ENCODE measurements at regions not wholly inside any gene's neighbourhood (a gene's known extent, or its start where the extent isn't known, plus 50 kb on each side); places are given as distances from the start of the nearest gene placed in this dataset.

DNA sequence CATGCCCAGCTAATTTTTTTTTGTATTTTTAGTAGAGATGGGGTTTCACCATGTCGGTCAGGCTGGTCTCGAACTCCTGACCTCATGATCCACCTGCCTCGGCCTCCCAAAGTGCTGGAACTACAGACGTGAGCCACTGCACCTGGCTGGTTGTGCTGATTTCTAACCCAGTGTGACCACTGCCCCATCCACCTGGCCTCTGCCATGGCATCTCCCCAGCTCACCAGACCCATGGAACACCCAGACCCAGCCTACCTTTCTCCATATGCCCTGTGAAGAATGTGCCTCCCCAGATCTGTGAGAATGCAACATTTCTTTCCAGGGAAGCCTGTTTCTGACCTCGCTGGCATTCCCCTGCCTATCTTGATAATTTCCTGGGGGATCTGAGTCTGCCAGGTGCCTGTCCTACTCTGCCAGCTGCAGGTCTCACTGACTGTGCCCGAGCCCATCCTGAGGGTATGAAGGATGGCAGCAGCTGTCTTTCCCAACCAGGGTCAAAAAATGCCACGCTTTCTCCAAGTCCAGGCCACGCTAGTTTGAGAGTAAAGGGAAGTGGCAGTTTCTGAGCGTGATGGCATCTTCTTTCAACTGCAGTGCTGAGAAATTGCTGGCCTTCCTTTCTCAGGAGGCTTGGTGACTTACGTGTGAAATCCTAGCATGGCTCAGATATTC, 324.4 kb upstream of the ZNF32 start:
- DNase-seq (ENCODE audit: low read depth in 2 of 2), result no peak

GRCh38 chr10:43971981-43972380, 323.3 kb upstream of the ZNF32 start:
- no peak for DNase-seq (ENCODE audit: low read depth in 2 of 2)

GRCh38 chr10:43971306-43971705, 322.6 kb upstream of the ZNF32 start:
- no peak for DNase-seq (ENCODE audit: low read depth in 2 of 2)

GRCh38 chr10:43970717-43971116, 322.0 kb upstream of the ZNF32 start:
- DNase-seq (ENCODE audit: low read depth in 2 of 2), result no peak

- no peak for DNase-seq (ENCODE audit: low read depth in 2 of 2)
Measured at GRCh38 chr10:43970018-43970698, 321.5 kb upstream of the ZNF32 start.

DNA sequence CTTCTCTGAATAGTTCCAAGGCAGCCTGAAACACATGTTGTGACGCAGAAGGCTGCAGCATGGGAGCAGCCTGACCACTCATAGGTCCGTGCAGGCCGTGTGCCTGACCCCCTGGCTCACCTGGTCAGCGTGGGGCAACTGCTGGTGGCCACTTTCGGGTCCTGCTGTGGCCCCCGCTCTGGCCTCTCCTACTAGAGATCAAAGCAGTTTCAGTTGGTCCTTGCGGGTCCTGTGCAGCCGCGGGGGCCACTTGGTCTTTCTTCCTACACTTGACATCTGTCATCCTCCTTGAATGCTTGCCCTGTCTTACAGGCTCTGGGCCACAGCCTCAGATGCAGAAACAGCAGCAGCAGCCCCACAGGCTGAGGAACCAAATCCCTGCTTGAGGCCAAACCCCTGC, 320.8 kb upstream of the ZNF32 start:
- no peak for DNase-seq (ENCODE audit: low read depth in 2 of 2)

DNA sequence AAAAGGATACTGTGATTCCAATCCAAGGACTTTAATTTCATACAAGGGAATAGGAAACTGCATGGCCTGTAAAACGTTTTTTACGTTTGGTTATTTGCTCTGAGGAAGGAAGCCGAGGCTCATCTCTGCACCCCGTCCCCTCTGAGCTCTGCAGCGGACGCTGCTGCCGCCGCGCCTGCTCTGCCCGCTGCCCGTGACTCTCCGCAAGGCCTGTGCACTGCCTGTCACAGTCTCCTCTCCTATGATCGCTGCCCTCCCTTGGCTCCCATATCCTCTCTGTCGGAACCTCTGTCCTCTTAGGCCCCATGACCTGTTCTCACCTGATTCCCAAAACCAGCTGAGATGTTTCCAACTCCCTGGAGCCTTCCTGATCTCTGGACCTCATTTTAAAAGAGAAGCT, 320.3 kb upstream of the ZNF32 start:
- DNase-seq (ENCODE audit: low read depth in 2 of 2), result no peak

- no peak for DNase-seq (ENCODE audit: low read depth in 2 of 2)
Measured at GRCh38 chr10:43968076-43968475, 319.4 kb upstream of the ZNF32 start.

- no peak for DNase-seq (ENCODE audit: low read depth in 2 of 2)
Measured at GRCh38 chr10:43966571-43966965, 317.9 kb upstream of the ZNF32 start.

- DNase-seq (ENCODE audit: low read depth in 2 of 2), result no peak
Measured at GRCh38 chr10:43965918-43966570, 317.4 kb upstream of the ZNF32 start.

- DNase-seq (ENCODE audit: low read depth in 2 of 2), result no peak
Measured at GRCh38 chr10:43965033-43965917, 316.6 kb upstream of the ZNF32 start.

DNA sequence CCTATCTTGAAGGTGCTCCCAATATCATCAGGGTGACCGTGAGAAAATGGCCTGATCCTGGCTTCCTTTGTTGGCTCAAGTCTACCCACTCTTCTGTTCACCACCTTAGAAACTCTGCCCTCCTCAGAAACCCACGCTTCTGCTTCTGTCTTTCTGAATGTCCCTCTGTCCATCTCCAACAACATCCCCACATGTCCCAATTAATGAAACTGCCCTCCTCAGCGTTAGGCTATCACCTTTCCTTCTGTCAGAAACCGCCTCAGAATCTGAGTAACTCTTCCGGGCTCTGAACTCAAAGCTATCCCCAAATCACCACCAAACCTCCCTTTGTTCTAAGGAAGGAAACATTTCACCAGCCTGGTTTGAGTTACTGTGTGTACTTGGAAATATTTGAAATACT, 315.8 kb upstream of the ZNF32 start:
- DNase-seq (ENCODE audit: low read depth in 2 of 2), result no peak

GRCh38 chr10:43963793-43964425, 315.2 kb upstream of the ZNF32 start:
- no peak for DNase-seq (ENCODE audit: low read depth in 2 of 2)

DNA sequence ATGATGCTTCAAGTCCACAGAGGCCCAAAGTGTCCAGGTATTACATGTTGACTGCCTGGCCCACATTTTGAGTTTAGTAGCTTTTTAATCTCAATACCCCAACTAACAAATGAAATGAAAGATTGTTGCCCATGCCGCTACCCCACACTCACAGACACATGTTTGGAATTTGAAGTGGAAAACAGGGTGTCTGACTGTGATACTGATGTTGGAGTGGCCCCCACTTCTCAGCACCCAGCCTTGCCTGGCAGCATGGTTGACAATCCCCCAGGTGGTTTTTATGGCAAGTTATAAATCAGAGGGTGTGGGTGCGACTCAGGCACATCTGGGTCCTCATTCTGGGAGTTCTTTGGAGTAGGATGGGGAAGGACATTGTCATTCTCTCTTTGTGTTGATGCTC, 314.7 kb upstream of the ZNF32 start:
- no peak for DNase-seq (ENCODE audit: low read depth in 2 of 2)

DNA sequence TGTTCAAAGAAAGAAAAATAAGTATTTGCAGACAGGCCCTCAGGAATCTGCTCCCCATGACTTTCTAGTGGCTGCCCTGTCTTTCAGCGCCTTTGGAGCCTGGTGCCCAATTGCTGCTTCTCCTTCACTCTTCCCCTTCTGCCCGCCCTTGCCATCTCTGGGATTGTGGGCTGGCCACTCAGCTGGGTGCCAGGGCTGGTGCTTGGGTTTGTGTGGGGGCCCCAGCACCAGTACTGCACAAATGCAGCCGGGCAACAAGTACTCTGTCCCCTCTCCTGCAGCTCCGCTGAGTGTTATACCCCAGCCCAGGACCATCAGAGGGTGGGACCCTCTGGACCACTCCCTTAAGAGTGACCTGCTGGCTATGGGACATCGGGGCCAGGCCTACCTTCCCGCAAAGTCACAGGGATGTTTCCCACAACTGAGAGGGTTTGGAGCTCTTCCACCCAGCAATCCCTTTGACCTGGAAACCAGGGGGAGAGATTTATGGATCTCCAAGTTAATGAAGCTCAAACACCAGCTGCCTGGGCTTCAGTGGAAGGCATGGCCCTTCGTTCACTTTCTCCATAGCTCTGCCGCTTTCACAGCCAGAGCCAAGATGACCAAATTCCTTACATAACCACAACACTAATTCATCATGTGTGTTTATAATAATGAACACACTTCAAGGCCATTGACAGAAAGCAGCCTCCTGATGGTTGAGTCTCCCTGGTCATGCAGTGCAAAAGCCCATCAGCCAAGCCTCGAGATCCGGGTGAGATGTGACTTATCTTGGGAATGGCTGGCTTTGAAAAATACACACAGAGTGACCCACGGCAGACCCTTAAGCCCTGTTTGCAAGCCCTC, 313.9 kb upstream of the ZNF32 start:
- no peak for DNase-seq (ENCODE audit: low read depth in 2 of 2)

GRCh38 chr10:43961523-43962345, 313.1 kb upstream of the ZNF32 start:
- DNase-seq (ENCODE audit: low read depth in 2 of 2), result no peak

DNA sequence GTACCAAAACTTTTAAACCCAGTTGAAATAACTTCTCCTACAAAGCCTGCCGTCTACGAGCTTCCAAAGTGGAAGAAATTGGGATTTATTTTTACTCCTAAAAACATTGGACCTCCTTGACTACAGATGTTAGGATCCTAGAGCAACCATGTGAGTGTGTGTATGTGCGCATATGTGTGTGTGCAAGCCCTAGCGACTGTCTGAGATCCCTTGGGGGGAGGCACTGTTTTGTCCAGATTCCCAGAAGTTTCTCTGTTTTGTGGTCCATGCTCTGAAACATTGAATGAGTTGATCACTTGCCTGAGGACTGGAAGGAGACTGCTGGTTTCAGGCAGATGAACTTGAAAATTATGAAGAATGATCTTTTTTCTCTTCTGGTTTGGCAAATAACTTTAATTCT, 312.3 kb upstream of the ZNF32 start:
- no peak for DNase-seq (ENCODE audit: low read depth in 2 of 2)

DNA sequence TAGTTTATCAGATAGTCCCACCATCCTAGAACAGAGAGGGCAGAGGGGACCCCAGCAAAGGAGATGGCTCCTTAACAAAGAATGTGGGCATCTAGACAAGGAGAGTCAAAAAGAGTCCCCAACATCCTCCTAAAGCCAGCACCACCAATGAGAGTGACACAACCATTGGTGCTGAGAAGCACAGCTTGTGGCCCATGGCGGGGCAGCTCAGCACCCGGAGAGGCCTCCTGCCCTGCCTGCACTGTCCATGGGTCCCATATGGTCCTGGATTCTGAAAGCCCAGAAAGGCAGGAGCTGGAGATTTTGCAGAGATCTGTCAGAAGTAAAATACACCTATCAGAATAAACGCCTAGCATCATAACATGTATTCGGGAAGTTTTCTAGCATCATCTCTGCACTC, 311.8 kb upstream of the ZNF32 start:
- no peak for DNase-seq (ENCODE audit: low read depth in 2 of 2)

GRCh38 chr10:43960135-43960415, 311.4 kb upstream of the ZNF32 start:
- no peak for DNase-seq (ENCODE audit: low read depth in 2 of 2)
